OCI-LY1 (cell line): ENCODE measurements at regions not wholly inside any gene's neighbourhood (a gene's known extent, or its start where the extent isn't known, plus 50 kb on each side); places are given as distances from the start of the nearest gene placed in this dataset.

Experiments
- CTCF ChIP-seq: fragments of 200-600 bp; sonication (generic), shearing (Covaris generic); IDR thresholded peaks from 2 replicates; pipeline ENCODE4 v1.5.1; 2017; ENCODE audit warnings: mild to moderate bottlenecking, antibody characterized with exemption, low read length, moderate library complexity, mixed read lengths
- EZH2 ChIP-seq: fragments of 200-600 bp; sonication (generic), shearing (Covaris generic); IDR thresholded peaks from 2 replicates; pipeline ENCODE4 v1.8.0; 2017; ENCODE audit warnings: borderline replicate concordance, mixed run types, mild to moderate bottlenecking, antibody characterized with exemption, low read length, moderate library complexity, mixed read lengths

GRCh38 chr21:17081193-17081592 lies 431.6 kb upstream of the CXADR start:
- no peak for TF ChIP-seq CTCF
- TF ChIP-seq EZH2: no peak
